Jurkat, Clone E6-1 (cell line): ENCODE measurements at regions not wholly inside any gene's neighbourhood (a gene's known extent, or its start where the extent isn't known, plus 50 kb on each side); places are given as distances from the start of the nearest gene placed in this dataset.

Experiments
- DNase-seq: peaks from one replicate; pipeline ENCODE4 v3.0.0-alpha.2; 2011; ENCODE audit warnings: low read depth, low spot score
- H3K4me3 ChIP-seq: 2 replicates; pipeline ENCODE4 v1.5.1; 2011; ENCODE audit warnings: mild to moderate bottlenecking, low read length, control low read depth, moderate library complexity

DNA sequence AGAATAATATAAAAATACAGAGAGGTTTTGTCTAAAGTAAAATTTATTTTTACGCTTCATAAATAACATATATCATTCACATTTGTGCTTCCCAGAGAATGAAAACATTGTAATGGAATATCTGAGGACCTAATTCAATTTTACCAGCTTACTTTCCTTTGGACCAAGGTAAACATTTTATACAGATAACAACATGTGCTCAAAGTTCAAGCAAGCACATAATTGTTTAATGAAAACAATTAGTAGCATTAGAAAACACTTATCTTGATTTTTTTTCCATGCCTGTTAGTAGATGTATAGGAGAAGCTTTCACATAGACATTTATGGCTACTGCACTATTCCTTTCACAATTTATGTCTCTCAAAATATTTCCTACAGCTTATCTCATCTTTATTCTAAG is 400.0 kb downstream of the ZIC1 start:
- no peak overlapping the region for H3K4me3 ChIP-seq
- DNase-seq = no peak

DNA sequence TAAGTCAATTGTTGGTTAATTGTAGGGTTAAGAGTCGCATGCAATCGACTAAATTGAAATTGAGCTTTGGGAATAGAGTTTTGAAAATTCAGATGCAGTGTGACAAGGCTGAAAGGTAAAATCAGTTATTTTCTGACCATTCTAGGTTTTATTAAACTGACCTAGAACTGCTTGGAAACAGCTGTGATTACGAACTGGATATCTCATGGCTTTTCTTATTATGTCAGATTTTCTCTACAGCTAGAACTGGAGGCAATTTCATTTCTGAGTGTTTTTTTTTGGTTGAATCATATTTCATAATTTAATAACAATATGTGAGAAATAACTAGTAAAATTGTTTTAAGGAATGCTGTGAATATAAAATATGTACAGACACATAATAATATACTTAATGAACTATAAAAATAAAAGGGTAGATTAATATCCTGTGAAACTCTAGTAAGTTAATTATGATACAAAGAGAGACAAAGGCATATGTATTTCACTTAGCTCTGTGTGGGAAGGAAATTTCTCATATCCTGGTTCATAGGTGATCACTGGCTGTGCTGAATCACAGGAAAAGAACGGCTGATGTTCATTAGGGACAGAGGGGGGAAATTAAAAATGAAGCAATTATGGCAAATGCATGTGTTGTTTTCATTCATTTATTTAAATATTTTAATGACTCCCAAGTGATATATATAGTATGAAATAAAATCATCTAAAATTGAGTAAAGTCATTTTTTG is 403.2 kb downstream of the ZIC1 start:
- H3K4me3 ChIP-seq = no peak overlapping the region
- DNase-seq = no peak

DNA sequence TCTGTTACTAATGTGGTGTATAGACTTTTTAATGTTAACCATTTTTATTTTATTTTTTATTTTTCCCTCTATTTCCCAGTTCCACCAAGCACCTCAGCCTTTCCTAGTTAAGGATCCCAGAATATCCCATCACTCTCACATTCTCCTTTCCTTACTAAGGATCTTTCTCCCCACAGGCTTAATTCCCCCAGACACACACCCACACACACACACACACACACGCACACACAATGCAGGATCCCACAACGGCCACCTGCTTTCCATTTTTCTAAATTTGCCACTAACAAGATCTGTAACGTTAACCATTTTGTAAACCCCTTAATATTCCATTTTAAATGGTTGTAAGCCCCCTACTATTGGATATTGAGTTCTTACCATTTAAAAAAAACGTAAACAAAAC is 404.1 kb downstream of the ZIC1 start:
- H3K4me3 ChIP-seq = no peak overlapping the region
- no peak for DNase-seq

DNA sequence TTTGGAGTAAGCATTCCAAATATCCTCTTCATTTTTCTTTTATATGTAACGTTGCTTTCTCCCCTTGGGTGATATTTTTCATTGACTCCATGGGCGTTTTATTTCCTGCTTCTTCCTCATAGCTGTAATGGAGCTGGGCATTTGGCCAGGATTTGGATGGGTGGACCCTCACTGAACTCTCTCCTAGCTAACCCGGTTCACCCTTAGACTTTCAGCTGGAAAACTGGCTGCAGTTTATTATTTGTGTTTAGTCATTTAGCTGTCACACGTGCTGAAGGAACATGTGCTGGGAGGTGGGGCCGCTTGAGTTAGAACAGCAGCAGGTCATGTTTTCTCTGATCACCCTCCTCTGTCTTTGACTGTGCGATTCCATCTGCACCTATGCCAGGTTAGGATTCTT is 407.6 kb downstream of the ZIC1 start:
- no peak for DNase-seq
- H3K4me3 ChIP-seq = no peak overlapping the region

DNA sequence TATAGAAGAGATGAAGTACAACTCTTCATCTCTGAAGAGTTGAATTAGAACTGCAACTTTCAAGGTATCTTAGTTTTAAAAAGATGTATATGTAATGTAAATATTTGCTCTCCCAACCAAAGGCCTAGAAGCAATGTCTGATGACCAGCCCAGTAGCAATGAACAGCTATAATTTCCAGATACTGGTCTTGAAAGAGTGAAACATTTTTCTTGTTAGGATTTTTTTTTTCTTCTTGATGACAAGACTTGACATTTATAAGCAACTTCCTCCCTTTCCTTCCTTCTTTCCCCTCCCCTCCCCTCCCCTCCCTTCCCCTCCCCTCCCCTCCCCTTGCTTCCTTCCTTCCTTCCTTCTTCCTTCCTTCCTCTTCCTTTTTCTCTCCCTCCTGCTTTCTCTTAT is 423.4 kb downstream of the ZIC1 start:
- DNase-seq = no peak
- no peak overlapping the region for H3K4me3 ChIP-seq

DNA sequence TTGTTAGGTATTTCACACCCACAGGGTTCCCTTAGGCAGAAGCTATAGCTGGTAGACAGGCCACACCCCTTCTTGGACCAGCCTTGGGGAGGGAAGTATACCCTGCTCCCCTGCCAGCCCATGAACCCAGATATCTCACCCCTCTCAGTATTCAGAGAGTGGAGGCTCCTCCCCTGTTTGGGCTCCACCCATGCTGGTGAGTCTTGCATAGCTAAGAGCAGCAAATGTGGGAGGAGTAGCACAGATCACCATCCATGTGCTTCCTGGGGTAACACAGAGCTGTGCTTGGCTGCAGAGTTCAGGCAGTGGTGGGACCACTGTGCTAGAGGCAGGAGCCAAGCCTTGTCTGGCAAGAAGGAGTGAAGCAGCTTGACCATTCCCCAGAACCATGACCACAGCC is 427.2 kb downstream of the ZIC1 start:
- no peak overlapping the region for H3K4me3 ChIP-seq
- no peak for DNase-seq

DNA sequence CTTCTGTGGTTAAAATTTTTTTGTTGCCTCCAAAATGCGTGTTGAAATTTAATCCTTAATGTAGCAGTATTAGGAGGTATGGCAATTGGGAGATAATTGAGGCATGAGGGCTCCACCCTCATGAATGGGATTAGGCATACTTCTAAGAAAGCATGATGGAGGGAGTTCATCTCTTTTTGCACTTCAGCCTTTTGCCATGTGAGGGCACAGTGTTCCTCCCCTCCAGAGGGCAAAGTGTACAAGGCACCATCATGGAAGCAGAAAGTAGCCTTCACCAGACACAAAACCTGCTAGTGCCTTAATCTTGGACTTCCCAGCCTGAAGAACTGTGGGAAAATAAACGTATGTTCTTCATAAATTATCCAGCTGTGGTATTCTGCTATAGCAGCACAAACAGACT is 429.5 kb downstream of the ZIC1 start:
- peak; percentile 3 for DNase-seq
- H3K4me3 ChIP-seq = no peak overlapping the region

DNA sequence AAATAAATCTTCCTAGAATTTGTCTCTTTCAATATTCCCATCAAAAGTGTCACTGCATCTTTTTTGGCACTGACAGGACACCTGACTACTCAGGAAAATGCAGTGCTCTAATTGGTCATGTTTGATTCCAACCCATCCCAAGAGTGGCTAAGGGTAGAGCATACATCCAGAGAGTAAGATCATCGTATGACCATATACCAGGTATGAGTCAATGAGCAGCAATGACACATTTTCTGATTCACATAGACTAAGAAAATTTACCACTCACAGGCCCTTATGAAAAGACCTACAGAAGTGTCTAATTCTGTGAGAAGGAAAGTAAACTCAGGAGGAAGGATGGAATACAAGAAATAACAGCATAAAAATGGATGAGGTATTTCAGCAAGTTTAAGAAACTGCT is 434.2 kb downstream of the ZIC1 start:
- DNase-seq = no peak

DNA sequence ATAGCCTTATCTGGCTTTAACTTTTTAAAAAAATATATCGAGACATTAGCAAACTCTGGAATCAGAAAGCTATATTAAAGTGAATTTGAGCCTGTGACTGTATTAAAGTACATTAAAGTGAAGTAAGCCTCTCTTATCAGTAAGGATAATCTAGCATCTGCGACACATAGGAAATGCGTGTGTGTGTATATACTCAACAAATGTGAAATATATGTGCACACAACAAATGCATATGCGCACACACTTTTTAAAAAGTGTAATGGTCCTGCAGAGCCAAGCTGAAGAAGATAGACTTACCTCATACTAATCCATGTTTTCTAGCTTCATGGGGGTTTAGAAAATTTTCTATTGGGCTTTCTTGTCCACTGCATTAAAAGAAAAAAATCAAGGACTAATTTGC is 437.1 kb downstream of the ZIC1 start:
- DNase-seq = no peak
- H3K4me3 ChIP-seq = no peak overlapping the region

More for the DNA sequence above, 434.2 kb downstream of the ZIC1 start:
- no peak overlapping the region for H3K4me3 ChIP-seq

DNA sequence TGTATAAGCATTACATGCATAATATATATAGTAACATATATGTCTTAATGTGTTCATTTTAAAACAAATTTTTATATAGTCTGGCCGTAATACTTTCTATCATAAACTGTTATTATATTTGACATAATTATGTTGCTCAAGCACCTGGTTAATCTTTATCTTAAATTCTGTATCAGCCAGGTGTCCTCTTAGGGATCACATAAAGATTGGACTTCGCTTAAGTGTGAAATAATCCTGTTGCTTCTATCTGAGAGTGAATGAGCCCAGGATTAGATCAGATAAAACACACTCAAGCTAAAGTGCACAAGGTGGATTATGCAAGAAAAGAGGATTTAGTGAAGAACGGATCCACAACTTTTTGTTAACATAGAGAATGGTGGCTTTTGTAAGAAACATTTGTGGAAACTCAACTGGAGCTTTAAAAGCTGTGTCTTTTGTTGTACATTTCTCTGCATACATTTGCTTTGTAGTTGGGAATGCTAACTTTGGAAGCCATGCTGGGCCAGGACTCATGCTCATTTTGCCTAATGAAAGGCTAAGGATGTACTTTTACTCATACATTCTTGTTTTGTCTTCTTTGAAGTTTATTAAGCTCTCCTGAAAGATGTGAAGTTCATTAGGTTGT is 437.8 kb downstream of the ZIC1 start:
- no peak overlapping the region for H3K4me3 ChIP-seq
- DNase-seq = no peak

DNA sequence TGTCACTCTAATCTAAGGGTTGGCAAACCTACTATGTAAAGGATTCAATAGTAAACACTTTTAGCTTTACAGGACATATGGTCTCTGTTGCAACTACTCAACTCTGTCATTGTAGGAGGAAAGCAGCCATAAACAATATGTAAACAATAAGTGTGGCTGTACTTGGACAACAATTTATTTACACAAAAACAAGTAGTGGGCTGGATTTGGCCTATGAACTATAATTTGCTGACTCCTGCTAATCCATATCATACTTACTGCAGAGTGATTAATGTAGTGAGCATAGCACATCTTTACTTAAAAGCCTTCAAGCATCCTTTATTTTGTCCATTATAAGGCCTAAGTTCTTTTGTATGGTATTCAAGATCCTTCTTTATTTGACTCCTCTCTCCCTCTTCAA is 441.9 kb downstream of the ZIC1 start:
- H3K4me3 ChIP-seq = no peak overlapping the region
- no peak for DNase-seq

DNA sequence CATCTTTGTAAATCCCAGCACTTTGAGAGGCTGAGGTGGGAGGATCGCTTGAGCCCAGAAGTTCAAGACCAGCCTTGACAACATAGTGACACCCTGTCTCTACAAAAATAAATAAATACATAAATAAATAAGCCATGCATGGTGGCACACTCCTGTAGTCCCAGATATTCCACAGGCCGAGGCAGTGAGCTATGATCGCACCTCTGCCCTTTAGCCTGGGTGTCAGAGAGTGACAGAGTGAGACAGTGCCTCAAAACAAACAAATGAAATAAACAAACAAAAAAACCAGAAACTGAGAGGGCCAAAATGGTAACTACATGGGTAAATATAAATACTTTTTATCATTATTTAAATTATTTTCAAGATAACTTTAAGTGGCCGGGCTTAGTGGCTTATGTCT is 445.4 kb downstream of the ZIC1 start:
- no peak for DNase-seq
- no peak overlapping the region for H3K4me3 ChIP-seq

DNA sequence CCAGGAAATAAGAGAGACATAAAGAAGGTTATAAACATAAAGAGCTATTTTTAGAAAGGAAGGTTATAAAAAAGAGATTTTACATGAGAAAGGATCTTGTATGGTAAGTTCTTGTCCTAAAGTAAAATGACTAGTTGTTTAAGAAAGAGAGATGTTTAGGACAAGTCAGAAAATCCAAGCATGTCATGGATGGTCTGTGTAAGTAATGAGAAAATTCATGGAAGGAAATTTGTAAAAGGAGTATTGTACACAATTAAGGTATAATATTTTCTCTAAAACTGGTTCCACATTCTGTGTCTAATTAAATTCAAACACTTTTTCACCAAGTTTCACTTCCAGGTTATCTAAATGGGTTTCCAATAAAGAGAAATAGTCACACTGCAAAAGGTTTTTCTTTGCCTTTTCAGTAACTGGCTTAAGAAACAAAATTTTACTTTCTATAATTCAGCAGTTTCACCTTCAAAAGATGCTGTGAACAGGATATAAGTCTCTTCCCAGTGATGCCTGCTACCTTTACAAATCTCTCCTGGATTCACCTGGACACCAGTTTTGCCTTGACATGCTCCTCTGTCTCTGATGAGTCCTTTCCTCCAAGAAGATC is 455.7 kb downstream of the ZIC1 start:
- DNase-seq = no peak

DNA sequence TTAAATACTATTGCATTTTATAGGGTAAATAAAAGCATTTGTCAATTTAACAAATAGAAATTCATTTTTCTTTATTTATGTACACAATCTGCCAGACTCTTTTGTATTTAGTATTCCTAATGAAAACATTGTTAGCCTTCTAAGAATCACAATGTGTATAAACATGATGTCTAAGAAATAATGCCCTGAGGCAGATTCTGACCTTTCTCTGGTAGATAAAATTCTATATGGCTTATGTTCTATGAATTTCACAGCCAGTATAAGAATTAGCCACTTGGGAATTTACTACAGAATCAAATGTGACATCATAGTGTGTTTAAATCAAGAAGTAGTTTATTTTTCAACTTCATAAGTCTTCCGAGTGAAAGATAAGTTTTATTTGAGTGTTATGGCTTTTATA is 457.4 kb downstream of the ZIC1 start:
- DNase-seq = no peak
- no peak overlapping the region for H3K4me3 ChIP-seq

More for the DNA sequence above, 455.7 kb downstream of the ZIC1 start:
- no peak overlapping the region for H3K4me3 ChIP-seq

DNA sequence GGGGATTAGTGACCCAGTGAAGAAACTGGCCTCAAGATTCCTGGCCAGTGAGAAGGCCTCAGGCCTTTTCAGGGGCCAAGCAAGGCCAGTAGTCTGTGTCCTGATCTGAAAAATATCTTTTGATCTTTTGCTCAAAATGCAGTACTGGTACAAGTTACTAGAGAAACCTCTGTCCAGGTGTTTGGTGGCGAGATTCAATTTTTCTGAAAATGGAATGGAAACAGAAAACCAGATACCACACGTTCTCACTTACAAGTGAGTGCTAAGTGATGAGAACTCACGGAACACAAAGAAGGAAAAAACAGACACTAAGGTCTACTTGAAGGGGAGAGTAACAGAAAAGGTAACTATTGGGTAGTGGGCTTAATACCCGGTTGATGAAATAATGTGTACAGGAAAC is 463.4 kb downstream of the ZIC1 start:
- H3K4me3 ChIP-seq = no peak overlapping the region
- DNase-seq = no peak

DNA sequence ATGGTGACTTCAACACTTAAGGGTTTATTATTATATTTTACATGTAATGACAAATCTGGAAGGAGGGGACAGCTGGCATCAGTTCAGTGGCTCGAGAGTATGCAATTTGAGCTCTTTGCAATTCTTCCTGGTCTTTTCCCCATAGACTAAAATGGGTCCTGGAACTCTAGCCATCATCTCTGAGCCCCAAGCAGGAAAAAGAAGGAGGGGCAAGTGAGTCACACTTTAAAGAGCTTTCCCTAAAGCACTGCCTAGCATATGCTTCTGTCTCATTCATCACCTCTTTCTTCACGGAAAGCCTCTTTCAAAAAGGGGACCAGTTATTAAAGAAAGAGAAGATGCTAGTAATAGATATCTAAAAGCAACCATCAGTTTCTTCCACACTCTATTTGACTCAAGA is 466.3 kb downstream of the ZIC1 start:
- H3K4me3 ChIP-seq = no peak overlapping the region
- no peak for DNase-seq

DNA sequence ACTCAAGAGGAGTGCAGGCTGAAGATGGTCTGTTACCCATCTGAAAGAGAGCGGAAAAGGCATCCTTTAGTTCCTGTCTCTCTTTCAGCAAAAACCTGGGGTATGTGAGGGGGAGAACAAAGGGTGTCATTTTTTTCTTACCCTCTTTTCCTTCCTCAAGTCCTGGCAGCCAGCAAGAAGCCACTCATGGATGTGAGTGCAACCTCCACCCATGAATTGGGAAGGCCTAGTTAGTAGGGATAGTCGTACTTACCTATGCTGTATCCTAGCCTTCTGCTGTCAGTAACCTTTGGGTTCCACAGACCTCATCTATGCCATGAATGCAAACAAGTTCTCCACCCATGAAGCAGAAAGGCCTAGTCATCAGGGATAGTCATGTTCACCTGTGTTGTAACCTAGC is 472.8 kb downstream of the ZIC1 start:
- no peak overlapping the region for H3K4me3 ChIP-seq
- DNase-seq = no peak

DNA sequence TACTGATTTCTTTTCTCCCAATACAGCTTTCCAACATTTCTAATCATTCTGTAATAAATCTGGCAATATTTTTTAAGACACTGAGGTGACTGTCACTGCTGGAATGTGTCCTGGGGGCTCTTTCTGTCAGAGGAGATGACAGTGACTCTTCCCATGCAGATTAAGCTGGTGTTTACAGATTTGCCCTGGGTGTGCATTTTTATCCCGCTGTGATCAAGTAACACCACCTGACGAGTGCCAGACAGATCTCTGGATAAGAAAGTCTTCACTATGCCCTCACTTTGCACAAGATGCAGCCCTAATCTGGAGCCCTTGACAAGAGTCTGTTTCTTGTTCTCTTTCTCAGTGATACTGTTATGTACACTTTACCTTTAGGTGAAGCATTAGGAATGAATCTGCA is 477.7 kb downstream of the ZIC1 start:
- DNase-seq = no peak
- H3K4me3 ChIP-seq = no peak overlapping the region

DNA sequence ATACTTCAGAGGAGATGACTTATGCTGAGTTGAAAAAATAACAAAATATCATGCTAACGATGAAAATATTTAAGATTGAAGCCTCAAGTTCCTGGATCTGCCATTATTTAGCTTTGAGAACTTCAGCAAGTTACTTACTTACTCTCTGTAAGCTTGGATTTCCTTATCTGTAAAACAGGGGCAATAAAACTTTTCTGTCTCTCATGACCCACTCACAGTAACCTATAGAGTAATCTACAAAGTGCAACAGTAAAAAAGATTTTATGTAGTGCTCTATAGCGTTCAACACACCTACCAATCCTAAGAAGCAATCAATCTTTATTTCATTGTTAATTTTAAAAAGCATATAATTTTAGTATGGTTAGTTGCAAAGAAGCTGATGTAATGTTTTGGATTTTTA is 478.6 kb downstream of the ZIC1 start:
- no peak for DNase-seq
- no peak overlapping the region for H3K4me3 ChIP-seq

DNA sequence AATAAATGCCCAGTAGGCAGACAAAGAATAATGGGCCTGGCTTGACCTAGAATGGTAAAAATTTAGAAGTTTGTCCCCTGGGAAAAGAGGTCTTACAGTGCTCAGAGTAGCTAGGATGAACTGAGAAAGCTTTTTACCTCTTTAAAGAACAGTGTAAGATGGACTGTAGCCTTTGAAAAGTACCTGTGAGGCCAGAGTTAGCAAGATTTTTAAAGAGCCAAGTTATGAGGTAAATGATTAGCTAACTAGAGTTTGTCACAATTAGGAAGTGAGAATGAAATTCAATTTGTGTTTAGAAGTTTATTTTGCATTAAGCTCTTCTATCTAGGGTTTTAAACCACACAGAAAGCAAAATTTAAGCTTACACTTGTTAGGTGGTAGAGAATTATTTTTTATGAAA is 480.9 kb downstream of the ZIC1 start:
- no peak overlapping the region for H3K4me3 ChIP-seq
- no peak for DNase-seq

DNA sequence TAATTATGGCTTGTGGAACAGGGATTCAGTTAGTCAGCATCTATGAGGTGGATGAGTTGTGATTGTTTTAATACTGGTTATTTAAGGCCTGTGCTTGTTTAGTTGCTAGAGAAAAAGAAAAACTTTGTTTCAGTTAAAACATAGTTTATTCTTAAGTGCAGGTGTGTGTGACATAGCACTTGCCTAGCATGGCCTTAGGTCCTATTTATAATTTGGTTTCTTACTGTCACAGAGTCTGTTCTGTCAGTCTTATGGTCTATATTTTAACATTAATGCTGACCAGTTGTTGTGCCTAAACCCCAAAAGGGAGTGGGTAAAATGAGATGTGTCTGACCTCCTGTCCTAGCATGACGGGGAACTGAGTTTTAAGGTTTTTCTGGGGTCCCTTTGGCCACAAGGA is 486.3 kb downstream of the ZIC1 start:
- no peak for DNase-seq
- H3K4me3 ChIP-seq = no peak overlapping the region
